B cell (primary cell): ENCODE measurements at regions not wholly inside any gene's neighbourhood (a gene's known extent, or its start where the extent isn't known, plus 50 kb on each side); places are given as distances from the start of the nearest gene placed in this dataset.
"Not testable (repeated sequence)": the region's sequence is repeated elsewhere in the genome, so short reads cannot be mapped to it uniquely, and the experiment has no call there.

Source experiments
- CTCF ChIP-seq: fragments of 200-600 bp; IDR thresholded peaks from one replicate; pipeline ENCODE4 v1.8.0; 2022; ENCODE audit warnings: antibody characterized with exemption, mild to moderate bottlenecking
- EZH2 ChIP-seq: IDR thresholded peaks from 2 replicates; pipeline ENCODE4 v1.6.1; 2012; ENCODE audit warnings: borderline replicate concordance, low read depth, mild to moderate bottlenecking, moderate library complexity, low read length; ENCODE audit not compliant: insufficient read depth, poor library complexity, severe bottlenecking

GRCh38 chr2:138099288-138099687, 135.0 kb downstream of the HNMT start:
- TF ChIP-seq CTCF, EZH2: not testable (repeated sequence)
